HCT116 (cell line): ENCODE measurements at regions not wholly inside any gene's neighbourhood (a gene's known extent, or its start where the extent isn't known, plus 50 kb on each side); places are given as distances from the start of the nearest gene placed in this dataset.

Experiments used
- ATAC-seq: fragments of 200-7000 bp; cut with Tn5 transposase; 2 replicates; pipeline ENCODE4 v1.9.1; 2020; ENCODE audit warnings: mild to moderate bottlenecking, moderate library complexity
- BruUV-seq: library from RNA; stranded (reverse); fragments of 400-500 nt; replicated peaks from 2 replicates; lab custom pipeline; 2021; lab: Mats Ljungman, UMichigan
- CTCF ChIA-PET: fragments of 300-600 bp; sonication (Branson Sonifier 250); formaldehyde crosslinking; loops from one replicate; lab custom pipeline; 2021; ENCODE audit warnings: antibody characterized with exemption; lab: Charles Lee
- POLR2A ChIA-PET: fragments of 300-600, 350-600 bp; sonication (Branson Sonifier 250); formaldehyde crosslinking; loops from one replicate; lab custom pipeline; 2021; ENCODE audit warnings: antibody characterized with exemption; lab: Charles Lee
- RAD21 ChIA-PET, 2 experiments: fragments of 300-600 bp; sonication (Branson Sonifier 250); formaldehyde crosslinking; loops; one replicate each; lab custom pipeline; 2023; ENCODE audit warnings: low total read pairs in 2 of 2; ENCODE audit not compliant: uncharacterized antibody in 2 of 2, unreplicated experiment in 2 of 2, low non-redundant PET in 1 of 2; lab: Charles Lee
- DNase-seq: peaks from one replicate; pipeline ENCODE4 v3.0.0-alpha.2; 2010; ENCODE audit warnings: low read depth, low spot score
- H2AFZ ChIP-seq: fragments of 200-600 bp; shearing (Covaris generic), sonication (generic); 2 replicates; pipeline ENCODE4 v1.6.1; 2017; ENCODE audit warnings: low read depth, mixed run types, mixed read lengths, antibody characterized with exemption, low read length; ENCODE audit not compliant: poor library complexity, severe bottlenecking
- H3K27ac ChIP-seq: 2 replicates; pipeline ENCODE4 v1.5.1; 2012; ENCODE audit warnings: low read depth, low read length
- H3K27me3 ChIP-seq: fragments of 200-600 bp; sonication (generic); 2 replicates; pipeline ENCODE4 v1.6.1; 2016; ENCODE audit warnings: mixed run types, low read length, mixed read lengths; ENCODE audit not compliant: insufficient read depth
- H3K36me3 ChIP-seq, 2 experiments: fragments of 200-500 bp in 1 of 2; fragments of 200-600 bp in 1 of 2; sonication (Bioruptor generic) in 1 of 2; sonication (generic) in 1 of 2; 2 replicates each; pipeline versions ENCODE4 v1.5.1 to v1.6.1; 2014 to 2016; ENCODE audit warnings: low read length in 2 of 2, inconsistent platforms in 1 of 2, mixed read lengths in 1 of 2, mixed run types in 1 of 2; ENCODE audit not compliant: insufficient read depth in 2 of 2, control insufficient read depth in 1 of 2
- H3K4me1 ChIP-seq, 2 experiments: fragments of 200-600 bp in 1 of 2; sonication (generic) in 1 of 2; 2 replicates each; pipeline versions ENCODE4 v1.5.1 to v1.6.1; 2012 to 2017; ENCODE audit warnings: low read length in 2 of 2, inconsistent platforms in 1 of 2, mild to moderate bottlenecking in 1 of 2, mixed read lengths in 1 of 2, mixed run types in 1 of 2, moderate library complexity in 1 of 2; ENCODE audit not compliant: insufficient read depth in 2 of 2, control insufficient read depth in 1 of 2
- H3K4me2 ChIP-seq: fragments of 200-600 bp; sonication (generic); 2 replicates; pipeline ENCODE4 v1.6.1; 2017; ENCODE audit warnings: mixed run types, low read length, mixed read lengths
- H3K4me3 ChIP-seq, 2 experiments: fragments of 200-600 bp in 1 of 2; sonication (generic) in 1 of 2; replicated peaks in 1 of 2; 2 replicates each; pipeline ENCODE4 v1.5.1; 2011 to 2016; ENCODE audit warnings: low read length in 2 of 2, control low read depth in 1 of 2, low read depth in 1 of 2, mild to moderate bottlenecking in 1 of 2, mixed read lengths in 1 of 2, mixed run types in 1 of 2
- H3K79me2 ChIP-seq: fragments of 200-600 bp; sonication (generic); 2 replicates; pipeline ENCODE4 v1.6.1; 2017; ENCODE audit warnings: mild to moderate bottlenecking, mixed run types, low read length, moderate library complexity, mixed read lengths; ENCODE audit not compliant: insufficient read depth
- H3K9ac ChIP-seq: fragments of 200-600 bp; sonication (generic); 2 replicates; pipeline ENCODE4 v1.6.1; 2016; ENCODE audit warnings: low read length, mixed read lengths
- H3K9me2 ChIP-seq: fragments of 200-600 bp; sonication (generic), shearing (Covaris generic); 2 replicates; pipeline ENCODE4 v1.6.1; 2017; ENCODE audit warnings: mixed run types, mild to moderate bottlenecking, moderate library complexity; ENCODE audit not compliant: insufficient read depth
- H3K9me3 ChIP-seq, 2 experiments: fragments of 200-500 bp in 1 of 2; fragments of 200-600 bp in 1 of 2; sonication (Bioruptor generic) in 1 of 2; sonication (generic) in 1 of 2; 2 replicates each; pipeline ENCODE4 v1.6.1; 2014 to 2017; ENCODE audit warnings: low read length in 2 of 2, mixed read lengths in 2 of 2, inconsistent platforms in 1 of 2, low read depth in 1 of 2, mild to moderate bottlenecking in 1 of 2, mixed run types in 1 of 2, moderate library complexity in 1 of 2; ENCODE audit not compliant: control insufficient read depth in 1 of 2, insufficient read depth in 1 of 2
- H4K20me1 ChIP-seq: fragments of 200-600 bp; sonication (generic), shearing (Covaris generic); 2 replicates; pipeline ENCODE4 v1.6.1; 2017; ENCODE audit warnings: mixed run types, mild to moderate bottlenecking, moderate library complexity; ENCODE audit not compliant: insufficient read depth
- CBX3 ChIP-seq: IDR thresholded peaks from 2 replicates; pipeline ENCODE4 v1.6.1; 2012; ENCODE audit warnings: low read depth
- CTCF ChIP-seq, 3 experiments: fragments of 200-600 bp in 1 of 3; sonication (generic) in 1 of 3; IDR thresholded peaks in 2 of 3; conservative IDR thresholded peaks in 1 of 3; 2 replicates each; pipeline ENCODE4 v1.5.1; 2012 to 2017; ENCODE audit warnings: low read depth in 2 of 3, low read length in 2 of 3, antibody characterized with exemption in 1 of 3, borderline replicate concordance in 1 of 3, control low read depth in 1 of 3, mild to moderate bottlenecking in 1 of 3, mixed read lengths in 1 of 3, mixed run types in 1 of 3, moderate library complexity in 1 of 3; ENCODE audit not compliant: insufficient read depth in 1 of 3
- EGR1 ChIP-seq: IDR thresholded peaks from 2 replicates; pipeline ENCODE4 v1.6.1; 2012; ENCODE audit warnings: low read depth
- ELF1 ChIP-seq: IDR thresholded peaks from 2 replicates; pipeline ENCODE4 v1.6.1; 2012; ENCODE audit warnings: low read depth, borderline replicate concordance
- EZH2 ChIP-seq: fragments of 200-600 bp; sonication (generic); IDR thresholded peaks from 2 replicates; pipeline ENCODE4 v1.6.1; 2017; ENCODE audit warnings: antibody characterized with exemption, mixed run types
- FOSL1 ChIP-seq: IDR thresholded peaks from 2 replicates; pipeline ENCODE4 v1.6.1; 2012; ENCODE audit warnings: low read depth
- POLR2A ChIP-seq: IDR thresholded peaks from 2 replicates; pipeline ENCODE4 v1.7.0; 2011; ENCODE audit warnings: borderline replicate concordance; ENCODE audit not compliant: insufficient read depth, insufficient read length; ENCODE audit errors: extremely low read depth
- SIN3A ChIP-seq: IDR thresholded peaks from 2 replicates; pipeline ENCODE4 v1.6.1; 2012; ENCODE audit warnings: low read depth
- SP1 ChIP-seq: IDR thresholded peaks from 2 replicates; pipeline ENCODE4 v1.6.1; 2012; ENCODE audit warnings: low read depth
- SRF ChIP-seq: IDR thresholded peaks from 2 replicates; pipeline ENCODE4 v1.6.1; 2012; ENCODE audit warnings: low read depth
- YY1 ChIP-seq: IDR thresholded peaks from 2 replicates; pipeline ENCODE4 v1.6.1; 2011; ENCODE audit warnings: low read length, low read depth, moderate library complexity, mild to moderate bottlenecking; ENCODE audit not compliant: insufficient replicate concordance; ENCODE audit errors: extremely low read depth
- ZBTB33 ChIP-seq: IDR thresholded peaks from 2 replicates; pipeline ENCODE4 v1.6.1; 2011; ENCODE audit warnings: mild to moderate bottlenecking, low read length, moderate library complexity; ENCODE audit not compliant: insufficient replicate concordance; ENCODE audit errors: extremely low read depth
- ZNF274 ChIP-seq: fragments of 200-500 bp; sonication (Bioruptor generic); IDR thresholded peaks from 2 replicates; pipeline ENCODE4 v1.6.1; 2014; ENCODE audit warnings: mild to moderate bottlenecking, low read depth, low read length, inconsistent platforms
- intact Hi-C: fragments of 100-400 bp; cut with micrococcal nuclease; formaldehyde crosslinking; loops from 2 replicates; pipeline ENCODE4 v1.10.0; 2022
- TF ChIP-seq, protein P1 (sequence below): IDR thresholded peaks from 2 replicates; pipeline ENCODE4 v1.6.1; 2012; ENCODE audit warnings: low read depth
- TF ChIP-seq, protein P2 (sequence below): IDR thresholded peaks from 2 replicates; pipeline ENCODE4 v1.6.1; 2012

GRCh38 chr4:114109776-114110175 is 130.3 kb upstream of the ARSJ start (continued):
- TF ChIP-seq, protein P1, sequence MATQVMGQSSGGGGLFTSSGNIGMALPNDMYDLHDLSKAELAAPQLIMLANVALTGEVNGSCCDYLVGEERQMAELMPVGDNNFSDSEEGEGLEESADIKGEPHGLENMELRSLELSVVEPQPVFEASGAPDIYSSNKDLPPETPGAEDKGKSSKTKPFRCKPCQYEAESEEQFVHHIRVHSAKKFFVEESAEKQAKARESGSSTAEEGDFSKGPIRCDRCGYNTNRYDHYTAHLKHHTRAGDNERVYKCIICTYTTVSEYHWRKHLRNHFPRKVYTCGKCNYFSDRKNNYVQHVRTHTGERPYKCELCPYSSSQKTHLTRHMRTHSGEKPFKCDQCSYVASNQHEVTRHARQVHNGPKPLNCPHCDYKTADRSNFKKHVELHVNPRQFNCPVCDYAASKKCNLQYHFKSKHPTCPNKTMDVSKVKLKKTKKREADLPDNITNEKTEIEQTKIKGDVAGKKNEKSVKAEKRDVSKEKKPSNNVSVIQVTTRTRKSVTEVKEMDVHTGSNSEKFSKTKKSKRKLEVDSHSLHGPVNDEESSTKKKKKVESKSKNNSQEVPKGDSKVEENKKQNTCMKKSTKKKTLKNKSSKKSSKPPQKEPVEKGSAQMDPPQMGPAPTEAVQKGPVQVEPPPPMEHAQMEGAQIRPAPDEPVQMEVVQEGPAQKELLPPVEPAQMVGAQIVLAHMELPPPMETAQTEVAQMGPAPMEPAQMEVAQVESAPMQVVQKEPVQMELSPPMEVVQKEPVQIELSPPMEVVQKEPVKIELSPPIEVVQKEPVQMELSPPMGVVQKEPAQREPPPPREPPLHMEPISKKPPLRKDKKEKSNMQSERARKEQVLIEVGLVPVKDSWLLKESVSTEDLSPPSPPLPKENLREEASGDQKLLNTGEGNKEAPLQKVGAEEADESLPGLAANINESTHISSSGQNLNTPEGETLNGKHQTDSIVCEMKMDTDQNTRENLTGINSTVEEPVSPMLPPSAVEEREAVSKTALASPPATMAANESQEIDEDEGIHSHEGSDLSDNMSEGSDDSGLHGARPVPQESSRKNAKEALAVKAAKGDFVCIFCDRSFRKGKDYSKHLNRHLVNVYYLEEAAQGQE: no peak
- TF ChIP-seq ELF1: no peak
- TF ChIP-seq, all 23 proteins: peak for 0

- no peak overlapping the region for H2AFZ ChIP-seq
- no peaks in the 10 kb centered on the region for H3K9me3 ChIP-seq
- no peak overlapping the region for H3K27ac ChIP-seq
- no peak overlapping the region for H3K4me3 ChIP-seq
- ChIA-PET POLR2A (no interaction called here), RAD21 (no interaction called here), CTCF (no interaction called here)
- H3K9ac ChIP-seq: no peak overlapping the region
- no peaks in the 10 kb centered on the region for H3K4me1 ChIP-seq
- no peaks in the 10 kb centered on the region for H3K36me3 ChIP-seq
- no TSS peak for BruUV-seq
- no peaks in the 10 kb centered on the region for H3K79me2 ChIP-seq
- 0 out of 2 replicates have a peak, but pooled peaks cover 4% of the 10 kb centered on the region for H3K9me2 ChIP-seq
- H4K20me1 ChIP-seq: no peaks in the 10 kb centered on the region
- no peaks in the 10 kb centered on the region for H3K27me3 ChIP-seq
- intact Hi-C loops: no loop called here
- H3K4me2 ChIP-seq: no peak overlapping the region
- ATAC-seq (no peak), DNase-seq (no peak)
- TF ChIP-seq FOSL1 (no peak), EGR1 (no peak), ZNF274 (no peak), CBX3 (no peak), POLR2A (no peak), YY1 (no peak), SIN3A (no peak), SRF (no peak), EZH2 (no peak), ZBTB33 (no peak), CTCF (IDR thresholded peaks at IDR 0.05 in 2 of 3, conservative IDR thresholded peaks at IDR 0.05 in 1 of 3; ENCODE audit: borderline replicate concordance in 1 of 3, insufficient read depth in 1 of 3, low read depth in 2 of 3, low read length in 2 of 3) (no peak), SP1 (no peak)
- TF ChIP-seq, protein P2, sequence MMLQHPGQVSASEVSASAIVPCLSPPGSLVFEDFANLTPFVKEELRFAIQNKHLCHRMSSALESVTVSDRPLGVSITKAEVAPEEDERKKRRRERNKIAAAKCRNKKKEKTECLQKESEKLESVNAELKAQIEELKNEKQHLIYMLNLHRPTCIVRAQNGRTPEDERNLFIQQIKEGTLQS: no peak
These were observed 136.1 kb upstream of the ARSJ start for GRCh38 chr4:114115526-114115925.
